ENCODE measurements at regions not wholly inside any gene's neighbourhood (a gene's known extent, or its start where the extent isn't known, plus 50 kb on each side); places are given as distances from the start of the nearest gene placed in this dataset.
"Not testable (repeated sequence)": the region's sequence is repeated elsewhere in the genome, so short reads cannot be mapped to it uniquely, and the experiment has no call there.

- H3K4me1 Mint-ChIP-seq = no peaks in the 10 kb centered on the region
- H3K27ac Mint-ChIP-seq = no peak overlapping the region
- H3K4me3 Mint-ChIP-seq = no peak overlapping the region
- peaks cover 4% of the 10 kb centered on the region for H3K36me3 Mint-ChIP-seq (ENCODE audit: low read depth)
- ATAC-seq (no peak), DNase-seq (no peak)
- H3K27me3 Mint-ChIP-seq = peaks cover 23% of the 10 kb centered on the region
- H3K9me3 ChIP-seq (ENCODE audit: control insufficient read depth, low read length, poor library complexity, severe bottlenecking) = no peaks in the 10 kb centered on the region
These were observed 86.4 kb upstream of the ERCC4 start for GRCh38 chr16:13833515-13833914.

GRCh38 chr16:13835387-13835786 lies 84.6 kb upstream of the ERCC4 start:
- no peaks in the 10 kb centered on the region for H3K9me3 ChIP-seq (ENCODE audit: control insufficient read depth, low read length, poor library complexity, severe bottlenecking)
- Mint-ChIP-seq H3K36me3 (ENCODE audit: low read depth) (peaks cover 2% of the 10 kb centered on the region), H3K27me3 (peaks cover 23% of the 10 kb centered on the region), H3K27ac (no peak overlapping the region), H3K4me1 (no peaks in the 10 kb centered on the region), H3K4me3 (no peak overlapping the region)
- ATAC-seq (no peak), DNase-seq (no peak)

GRCh38 chr16:13835935-13836730 lies 83.8 kb upstream of the ERCC4 start:
- Mint-ChIP-seq H3K27ac (no peak overlapping the region), H3K4me1 (no peaks in the 10 kb centered on the region), H3K36me3 (ENCODE audit: low read depth) (peaks cover 2% of the 10 kb centered on the region), H3K27me3 (peaks cover 28% of the 10 kb centered on the region), H3K4me3 (no peak overlapping the region)
- DNase-seq (no peak), ATAC-seq (no peak)
- no peaks in the 10 kb centered on the region for H3K9me3 ChIP-seq (ENCODE audit: control insufficient read depth, low read length, poor library complexity, severe bottlenecking)

GRCh38 chr16:13838401-13839190 lies 81.4 kb upstream of the ERCC4 start:
- H3K9me3 ChIP-seq (ENCODE audit: control insufficient read depth, low read length, poor library complexity, severe bottlenecking) = no peaks in the 10 kb centered on the region
- Mint-ChIP-seq H3K27me3 (peaks cover 34% of the 10 kb centered on the region), H3K36me3 (ENCODE audit: low read depth) (peaks cover 2% of the 10 kb centered on the region), H3K4me1 (no peaks in the 10 kb centered on the region), H3K27ac (no peak overlapping the region), H3K4me3 (no peak overlapping the region)
- DNase-seq (no peak), ATAC-seq (no peak)

GRCh38 chr16:13839577-13839976 lies 80.4 kb upstream of the ERCC4 start:
- H3K4me3 Mint-ChIP-seq = no peak overlapping the region
- H3K36me3 Mint-ChIP-seq (ENCODE audit: low read depth) = peaks cover 2% of the 10 kb centered on the region
- no peaks in the 10 kb centered on the region for H3K9me3 ChIP-seq (ENCODE audit: control insufficient read depth, low read length, poor library complexity, severe bottlenecking)
- DNase-seq (no peak), ATAC-seq (no peak)
- H3K27me3 Mint-ChIP-seq = peaks cover 27% of the 10 kb centered on the region
- no peak overlapping the region for H3K27ac Mint-ChIP-seq
- no peaks in the 10 kb centered on the region for H3K4me1 Mint-ChIP-seq

- H3K9me3 ChIP-seq (ENCODE audit: control insufficient read depth, low read length, poor library complexity, severe bottlenecking) = no peaks in the 10 kb centered on the region
- no peak for ATAC-seq
- Mint-ChIP-seq H3K27me3 (peaks cover 47% of the 10 kb centered on the region), H3K4me3 (no peak overlapping the region), H3K36me3 (ENCODE audit: low read depth) (no peaks in the 10 kb centered on the region), H3K4me1 (no peaks in the 10 kb centered on the region), H3K27ac (no peak overlapping the region)
- no peak for DNase-seq
These were observed 74.7 kb upstream of the ERCC4 start for GRCh38 chr16:13845232-13845631.

GRCh38 chr16:13848795-13849194 lies 71.2 kb upstream of the ERCC4 start:
- Mint-ChIP-seq H3K36me3 (ENCODE audit: low read depth) (no peaks in the 10 kb centered on the region), H3K4me3 (no peak overlapping the region), H3K4me1 (no peaks in the 10 kb centered on the region), H3K27me3 (peaks cover 31% of the 10 kb centered on the region), H3K27ac (no peak overlapping the region)
- no peaks in the 10 kb centered on the region for H3K9me3 ChIP-seq (ENCODE audit: control insufficient read depth, low read length, poor library complexity, severe bottlenecking)
- ATAC-seq (no peak), DNase-seq (no peak)

- not testable (repeated sequence) for H3K4me1 Mint-ChIP-seq; ATAC-seq; H3K27ac Mint-ChIP-seq; H3K36me3 Mint-ChIP-seq (ENCODE audit: low read depth); H3K9me3 ChIP-seq (ENCODE audit: control insufficient read depth, low read length, poor library complexity, severe bottlenecking); DNase-seq; H3K4me3 Mint-ChIP-seq
- H3K27me3 Mint-ChIP-seq = peaks cover 32% of the 10 kb centered on the region
These were observed 69.8 kb upstream of the ERCC4 start for GRCh38 chr16:13850173-13850572.

- H3K4me1 Mint-ChIP-seq = no peaks in the 10 kb centered on the region
These were observed 67.1 kb upstream of the ERCC4 start for GRCh38 chr16:13852827-13853226.

GRCh38 chr16:13856398-13856797 lies 63.6 kb upstream of the ERCC4 start:
- no peak for ATAC-seq
- peaks cover 3% of the 10 kb centered on the region for H3K36me3 Mint-ChIP-seq (ENCODE audit: low read depth)
- no peaks in the 10 kb centered on the region for H3K9me3 ChIP-seq (ENCODE audit: control insufficient read depth, low read length, poor library complexity, severe bottlenecking)
- H3K4me1 Mint-ChIP-seq = no peaks in the 10 kb centered on the region
- H3K27ac Mint-ChIP-seq = no peak overlapping the region
- H3K4me3 Mint-ChIP-seq = no peak overlapping the region
- no peak for DNase-seq
- H3K27me3 Mint-ChIP-seq = peaks cover 40% of the 10 kb centered on the region

More at GRCh38 chr16:13852827-13853226, 67.1 kb upstream of the ERCC4 start:
- Mint-ChIP-seq H3K27me3 (peaks cover 41% of the 10 kb centered on the region), H3K36me3 (ENCODE audit: low read depth) (no peaks in the 10 kb centered on the region), H3K27ac (no peak overlapping the region), H3K4me3 (no peak overlapping the region)
- no peaks in the 10 kb centered on the region for H3K9me3 ChIP-seq (ENCODE audit: control insufficient read depth, low read length, poor library complexity, severe bottlenecking)
- no peak for DNase-seq
- ATAC-seq = no peak

- no peaks in the 10 kb centered on the region for H3K9me3 ChIP-seq (ENCODE audit: control insufficient read depth, low read length, poor library complexity, severe bottlenecking)
- ATAC-seq (no peak), DNase-seq (no peak)
- Mint-ChIP-seq H3K4me1 (no peaks in the 10 kb centered on the region), H3K36me3 (ENCODE audit: low read depth) (peaks cover 3% of the 10 kb centered on the region), H3K27ac (no peak overlapping the region), H3K4me3 (no peak overlapping the region), H3K27me3 (peaks cover 40% of the 10 kb centered on the region)
These were observed 63.0 kb upstream of the ERCC4 start for GRCh38 chr16:13856811-13857511.

- Mint-ChIP-seq H3K4me3 (no peak overlapping the region), H3K4me1 (no peaks in the 10 kb centered on the region), H3K27me3 (peaks cover 40% of the 10 kb centered on the region), H3K36me3 (ENCODE audit: low read depth) (peaks cover 3% of the 10 kb centered on the region), H3K27ac (no peak overlapping the region)
- DNase-seq (no peak), ATAC-seq (no peak)
- no peaks in the 10 kb centered on the region for H3K9me3 ChIP-seq (ENCODE audit: control insufficient read depth, low read length, poor library complexity, severe bottlenecking)
These were observed 60.9 kb upstream of the ERCC4 start for GRCh38 chr16:13858873-13859580.
